Urinary bladder (tissue), 3 donors: ENCODE measurements at regions not wholly inside any gene's neighbourhood (a gene's known extent, or its start where the extent isn't known, plus 50 kb on each side); places are given as distances from the start of the nearest gene placed in this dataset.
"Not testable (repeated sequence)": the region's sequence is repeated elsewhere in the genome, so short reads cannot be mapped to it uniquely, and the experiment has no call there.

ENCODE experiments used
- DNase-seq: peaks from one replicate; pipeline ENCODE4 v3.0.0-alpha.2; 2015; ENCODE audit errors: extremely low spot score
- H3K27ac ChIP-seq: one replicate; pipeline ENCODE4 v1.5.1; 2013; ENCODE audit warnings: low read depth, mild to moderate bottlenecking, moderate library complexity
- H3K36me3 ChIP-seq: one replicate; pipeline ENCODE4 v1.6.1; 2013; ENCODE audit warnings: mild to moderate bottlenecking, moderate library complexity; ENCODE audit not compliant: insufficient read depth
- H3K4me1 ChIP-seq: one replicate; pipeline ENCODE4 v1.6.1; 2013; ENCODE audit warnings: mild to moderate bottlenecking, moderate library complexity; ENCODE audit not compliant: insufficient read depth
- H3K4me3 ChIP-seq: one replicate; pipeline ENCODE4 v1.5.1; 2013; ENCODE audit warnings: low read depth, low read length
- WGBS: extraction: QIAGEN DNeasy Blood & Tissue Kit; methylation state at CpG from one replicate; pipeline ENCODE4 v1.1.7; 2013; 5-methylcytosine and 5-hydroxymethylcytosine counted together
- donor health status: healthy with polysubstance abuse.
- donor health status: healthy.

- H3K4me3 ChIP-seq, result no peak overlapping the region
- WGBS, result 77% methylated on average over 5 of the region's 5 CpGs
- no peak overlapping the region for H3K27ac ChIP-seq
- DNase-seq, result no peak
- no peaks in the 10 kb centered on the region for H3K4me1 ChIP-seq
- no peaks in the 10 kb centered on the region for H3K36me3 ChIP-seq
Measured at GRCh38 chr16:5769513-5769912, 671.9 kb upstream of the EEF2KMT start.

DNA sequence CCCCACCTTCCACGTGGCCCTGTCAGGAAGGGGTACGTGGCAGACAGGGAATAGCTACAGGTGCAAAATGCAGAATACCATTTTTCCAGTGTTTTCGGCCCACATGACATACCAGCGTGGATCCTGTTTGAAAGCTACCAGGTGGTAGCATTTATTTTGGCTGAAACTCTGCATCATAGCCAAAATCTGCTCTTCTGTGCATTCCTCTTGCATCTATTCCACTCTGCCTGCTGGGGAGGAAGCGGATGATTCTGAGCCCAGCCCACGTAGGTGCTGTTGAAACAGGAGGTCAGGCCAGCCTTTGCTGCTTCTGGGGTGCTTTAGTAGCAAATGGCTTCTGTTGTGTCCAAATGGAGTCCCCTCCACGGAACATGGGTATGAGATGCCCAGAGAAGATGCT is 670.9 kb upstream of the EEF2KMT start:
- no peak for DNase-seq
- H3K4me1 ChIP-seq, result no peaks in the 10 kb centered on the region
- no peak overlapping the region for H3K4me3 ChIP-seq
- H3K27ac ChIP-seq, result no peak overlapping the region
- H3K36me3 ChIP-seq, result no peaks in the 10 kb centered on the region
- WGBS, result 76% methylated on average over 7 of the region's 7 CpGs

DNA sequence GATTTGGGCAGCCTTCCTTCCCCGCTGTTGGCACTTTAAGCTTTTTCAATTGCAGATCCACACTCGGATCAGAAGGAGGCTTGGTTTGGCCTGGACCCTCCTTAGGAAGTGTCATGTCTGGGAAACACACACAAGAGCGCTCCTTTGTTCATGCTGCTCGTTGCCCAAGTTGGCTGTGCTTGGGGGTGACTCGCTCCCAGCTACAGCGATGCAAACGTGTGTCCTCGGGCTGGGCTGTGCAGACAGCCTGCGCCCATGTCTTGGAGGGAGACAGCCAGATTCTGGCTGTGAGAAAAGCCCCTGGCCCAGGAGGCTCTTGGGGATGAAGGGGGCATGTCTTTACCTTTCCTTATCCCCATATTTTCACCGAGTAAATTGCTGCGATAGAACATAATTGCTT is 665.6 kb upstream of the EEF2KMT start:
- no peak for DNase-seq
- H3K4me1 ChIP-seq, result no peaks in the 10 kb centered on the region
- WGBS, result 68% methylated on average over 11 of the region's 11 CpGs
- H3K27ac ChIP-seq, result no peak overlapping the region
- H3K4me3 ChIP-seq, result no peak overlapping the region
- no peaks in the 10 kb centered on the region for H3K36me3 ChIP-seq

DNA sequence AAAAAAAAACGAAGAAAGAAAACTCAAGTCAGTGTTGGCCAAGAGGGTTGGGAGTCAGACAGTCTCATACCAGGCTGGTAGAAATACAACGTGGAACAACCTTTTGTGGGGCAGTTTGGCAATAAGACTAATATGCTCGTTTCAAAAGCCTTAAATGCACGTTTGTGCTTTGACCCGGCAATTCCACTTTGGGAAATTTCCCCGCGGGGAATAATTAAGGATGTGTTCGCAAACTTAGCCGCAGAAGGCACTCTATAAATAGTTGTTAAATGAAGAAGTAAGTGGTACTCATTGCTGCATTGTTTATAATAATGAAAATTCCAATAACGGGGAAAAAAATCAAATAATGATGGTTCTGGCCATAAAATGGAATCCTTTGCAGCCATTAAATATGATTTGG is 664.8 kb upstream of the EEF2KMT start:
- no peaks in the 10 kb centered on the region for H3K4me1 ChIP-seq
- H3K4me3 ChIP-seq, result no peak overlapping the region
- H3K36me3 ChIP-seq, result no peaks in the 10 kb centered on the region
- no peak for DNase-seq
- 69% methylated on average over 10 of the region's 10 CpGs for WGBS
- no peak overlapping the region for H3K27ac ChIP-seq

DNA sequence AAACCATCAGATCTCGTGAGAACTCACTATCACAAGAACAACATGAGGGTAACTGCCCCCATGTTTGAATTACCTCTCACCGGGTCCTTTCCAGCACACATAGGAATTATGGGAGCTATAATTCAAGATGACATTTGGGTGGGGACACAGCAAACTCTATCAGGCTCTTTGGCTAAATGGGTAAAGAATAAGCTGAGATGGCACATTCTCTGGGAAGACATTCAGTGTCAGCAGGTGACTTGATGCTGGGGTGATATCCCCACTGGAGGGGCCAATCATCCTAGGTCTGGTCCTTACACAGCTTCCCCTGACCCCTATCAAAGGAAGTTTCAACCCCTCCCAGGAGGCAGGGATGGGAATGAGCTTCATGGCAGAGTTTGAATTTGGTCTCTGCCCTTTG is 664.0 kb upstream of the EEF2KMT start:
- no peaks in the 10 kb centered on the region for H3K4me1 ChIP-seq
- no peaks in the 10 kb centered on the region for H3K36me3 ChIP-seq
- 67% methylated on average over 2 of the region's 2 CpGs for WGBS
- no peak for DNase-seq
- no peak overlapping the region for H3K27ac ChIP-seq
- no peak overlapping the region for H3K4me3 ChIP-seq

DNA sequence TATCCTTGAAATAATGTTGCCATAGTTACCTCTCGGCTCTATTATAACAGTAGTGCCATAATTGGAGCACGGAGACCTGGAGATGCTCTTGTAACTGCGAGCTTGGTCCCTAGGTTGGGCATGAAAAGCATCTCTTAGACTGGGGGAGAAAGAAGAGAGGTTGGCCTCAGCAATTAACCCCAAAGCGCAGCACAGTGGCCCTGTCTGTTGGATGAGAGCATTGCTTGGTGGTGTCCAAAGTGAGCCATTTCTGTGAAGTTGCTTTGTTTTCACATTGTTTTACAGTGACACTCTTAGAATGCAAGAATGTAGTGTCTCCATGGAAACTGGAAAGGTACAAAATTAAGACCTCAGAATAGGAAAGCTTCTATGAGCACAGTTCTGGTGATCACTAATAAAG is 660.7 kb upstream of the EEF2KMT start:
- WGBS, result 89% methylated on average over 4 of the region's 4 CpGs
- no peaks in the 10 kb centered on the region for H3K36me3 ChIP-seq
- H3K4me1 ChIP-seq, result no peaks in the 10 kb centered on the region
- no peak for DNase-seq
- no peak overlapping the region for H3K27ac ChIP-seq
- H3K4me3 ChIP-seq, result no peak overlapping the region

GRCh38 chr16:5756969-5757368 is 659.4 kb upstream of the EEF2KMT start:
- no peak for DNase-seq
- no peaks in the 10 kb centered on the region for H3K4me1 ChIP-seq
- no peak overlapping the region for H3K4me3 ChIP-seq
- 61% methylated on average over 5 of the region's 5 CpGs for WGBS
- H3K36me3 ChIP-seq, result no peaks in the 10 kb centered on the region
- H3K27ac ChIP-seq, result no peak overlapping the region

DNA sequence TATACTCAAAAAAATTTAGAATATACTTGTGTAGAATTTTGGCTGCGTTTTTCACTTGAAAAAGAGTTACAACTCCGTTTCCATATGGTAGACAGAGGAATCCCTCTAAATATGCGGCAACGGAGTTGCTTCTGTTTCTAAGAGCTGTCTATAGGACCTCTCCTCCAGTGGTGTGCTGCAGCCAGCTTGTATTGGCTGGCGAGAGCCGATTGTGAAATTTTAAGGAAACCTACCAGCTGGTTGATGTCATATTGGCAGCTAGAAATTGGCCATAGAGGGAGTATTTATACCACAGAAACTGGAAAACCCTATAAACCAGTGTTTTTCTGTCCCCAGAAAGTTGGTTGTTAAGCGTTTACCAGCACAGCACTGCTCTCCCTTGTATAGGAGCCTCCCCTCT is 655.8 kb upstream of the EEF2KMT start:
- no peak for DNase-seq
- 54% methylated on average over 7 of the region's 7 CpGs for WGBS
- Histone ChIP-seq H3K4me3 (no peak overlapping the region), H3K36me3 (no peaks in the 10 kb centered on the region), H3K27ac (no peak overlapping the region), H3K4me1 (no peaks in the 10 kb centered on the region)

DNA sequence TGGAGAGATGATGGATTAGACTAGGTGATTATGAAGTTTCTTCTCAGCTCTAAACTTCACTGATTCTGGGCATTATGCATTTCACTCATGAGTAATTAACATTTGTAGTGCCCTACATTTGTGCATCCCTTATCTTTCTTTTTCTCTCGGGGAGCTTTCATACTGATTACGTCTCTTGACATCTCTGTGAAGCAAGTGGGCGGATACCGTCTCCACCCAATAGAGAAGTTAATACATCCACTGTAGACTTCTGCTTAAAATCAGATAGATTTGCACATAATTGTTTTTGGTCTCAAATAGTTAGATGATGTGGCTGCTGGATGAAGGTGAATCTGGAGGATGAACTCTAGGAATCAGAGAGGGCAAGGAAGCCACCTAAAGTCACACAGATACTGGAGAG is 653.6 kb upstream of the EEF2KMT start:
- Histone ChIP-seq H3K4me3 (no peak overlapping the region), H3K4me1 (no peaks in the 10 kb centered on the region), H3K36me3 (no peaks in the 10 kb centered on the region), H3K27ac (no peak overlapping the region)
- 80% methylated on average over 4 of the region's 4 CpGs for WGBS
- DNase-seq, result no peak

DNA sequence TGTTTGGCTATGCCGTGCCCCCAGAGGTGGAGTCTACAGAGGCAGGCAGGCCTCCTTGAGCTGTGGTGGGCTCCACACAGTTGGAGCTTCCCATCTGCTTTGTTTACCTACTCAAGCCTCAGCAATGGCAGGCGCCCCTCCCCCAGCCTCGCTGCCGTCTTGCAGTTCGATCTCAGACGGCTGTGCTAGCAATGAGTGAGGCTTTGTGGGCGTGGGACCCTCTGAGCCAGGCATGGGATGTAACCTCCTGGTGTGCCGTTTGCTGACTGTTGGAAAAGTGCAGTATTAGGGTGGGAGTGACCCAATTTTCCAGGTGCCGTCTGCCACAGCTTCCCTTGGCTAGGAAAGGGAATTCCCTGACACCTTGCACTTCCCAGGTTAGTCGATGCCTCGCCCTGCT is 652.8 kb upstream of the EEF2KMT start:
- H3K4me1 ChIP-seq, H3K36me3 ChIP-seq, H3K27ac ChIP-seq, DNase-seq, H3K4me3 ChIP-seq: not testable (repeated sequence)
- 29% methylated on average over 11 of the region's 11 CpGs for WGBS

DNA sequence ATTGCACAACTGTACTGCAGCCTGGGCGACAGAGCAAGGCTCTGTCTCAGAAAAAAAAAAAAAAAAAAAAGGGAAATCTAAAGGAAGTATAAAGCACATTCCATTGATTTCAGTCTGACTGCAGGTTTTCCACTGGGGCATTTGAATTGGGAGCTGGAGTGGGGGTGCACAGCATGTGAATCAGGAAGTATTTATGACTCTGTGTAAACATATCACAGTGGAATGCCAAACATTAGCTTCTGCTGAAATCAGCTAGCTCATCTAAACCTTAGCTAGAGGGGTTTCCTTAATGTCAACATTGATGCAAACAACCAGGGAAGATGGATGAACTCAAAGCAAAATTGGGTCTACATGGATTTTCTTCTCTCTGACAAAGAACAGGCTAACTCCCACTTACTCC is 641.0 kb upstream of the EEF2KMT start:
- no peak for DNase-seq
- Histone ChIP-seq H3K36me3 (no peaks in the 10 kb centered on the region), H3K27ac (no peak overlapping the region), H3K4me3 (no peak overlapping the region), H3K4me1 (no peaks in the 10 kb centered on the region)
- WGBS, result 9% methylated on average over 1 of the region's 1 CpG

GRCh38 chr16:5736209-5736930 is 638.8 kb upstream of the EEF2KMT start:
- no peak for DNase-seq
- Histone ChIP-seq H3K4me1 (no peaks in the 10 kb centered on the region), H3K4me3 (no peak overlapping the region), H3K27ac (no peak overlapping the region), H3K36me3 (no peaks in the 10 kb centered on the region)
- WGBS, result 32% methylated on average over 13 of the region's 13 CpGs

GRCh38 chr16:5735444-5735843 is 637.8 kb upstream of the EEF2KMT start:
- 92% methylated on average over 12 of the region's 12 CpGs for WGBS
- Histone ChIP-seq H3K27ac (no peak overlapping the region), H3K36me3 (no peaks in the 10 kb centered on the region), H3K4me1 (no peaks in the 10 kb centered on the region), H3K4me3 (no peak overlapping the region)
- no peak for DNase-seq

- 96% methylated on average over 4 of the region's 4 CpGs for WGBS
- DNase-seq, result no peak
- Histone ChIP-seq H3K36me3 (no peaks in the 10 kb centered on the region), H3K4me1 (no peaks in the 10 kb centered on the region), H3K27ac (no peak overlapping the region), H3K4me3 (no peak overlapping the region)
Measured at GRCh38 chr16:5730783-5731182, 633.2 kb upstream of the EEF2KMT start.

- WGBS, result 82% methylated on average over 5 of the region's 5 CpGs
- Histone ChIP-seq H3K27ac (no peak overlapping the region), H3K4me3 (no peak overlapping the region), H3K4me1 (no peaks in the 10 kb centered on the region), H3K36me3 (no peaks in the 10 kb centered on the region)
- no peak for DNase-seq
Measured at GRCh38 chr16:5722116-5722619, 624.6 kb upstream of the EEF2KMT start.
